Femur (tissue), 1 donor: ENCODE measurements at regions not wholly inside any gene's neighbourhood (a gene's known extent, or its start where the extent isn't known, plus 50 kb on each side); places are given as distances from the start of the nearest gene placed in this dataset.

Source experiments
- DNase-seq: peaks from one replicate; pipeline ENCODE4 v3.0.0-alpha.2; 2017

DNA sequence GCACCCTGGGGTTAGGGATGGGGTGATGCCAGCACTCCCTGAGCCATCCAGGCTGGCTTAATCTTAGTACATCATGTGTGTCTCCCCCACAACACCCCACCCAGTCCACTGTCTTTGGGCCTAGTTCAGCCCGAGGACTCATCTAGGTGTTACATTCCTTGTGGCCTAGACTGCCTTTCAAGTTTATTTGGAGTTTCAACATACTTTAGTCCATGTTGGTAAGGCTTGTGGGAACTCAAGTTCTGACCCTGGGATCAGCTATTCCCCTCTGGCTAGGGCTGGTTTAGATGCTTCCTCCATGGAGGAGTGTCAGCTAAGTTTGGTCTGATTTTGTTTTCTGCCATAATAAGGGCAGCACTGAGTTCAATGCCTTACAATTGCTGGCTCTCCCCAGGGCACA is 302.4 kb downstream of the SMARCA2 start:
- no peak for DNase-seq

DNA sequence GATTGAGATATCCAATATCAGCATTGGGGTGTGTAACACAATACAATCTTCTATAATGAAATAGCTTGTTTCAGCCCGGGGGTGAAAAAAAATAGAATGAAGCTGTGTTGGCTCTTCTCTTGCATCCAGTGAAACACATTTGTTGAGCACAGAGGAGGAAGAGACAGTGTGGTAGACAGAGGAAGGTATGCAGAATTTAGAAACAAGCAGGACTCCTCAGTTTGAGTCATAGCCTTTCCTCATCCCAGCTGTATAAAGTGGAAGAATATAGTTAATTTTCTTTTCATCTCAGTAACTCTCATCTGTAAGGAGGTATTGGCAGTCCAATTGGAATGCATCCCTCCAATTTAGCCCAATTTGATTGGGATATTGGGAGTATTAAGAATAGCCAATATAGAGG is 302.2 kb upstream of the VLDLR start:
- no peak for DNase-seq

DNA sequence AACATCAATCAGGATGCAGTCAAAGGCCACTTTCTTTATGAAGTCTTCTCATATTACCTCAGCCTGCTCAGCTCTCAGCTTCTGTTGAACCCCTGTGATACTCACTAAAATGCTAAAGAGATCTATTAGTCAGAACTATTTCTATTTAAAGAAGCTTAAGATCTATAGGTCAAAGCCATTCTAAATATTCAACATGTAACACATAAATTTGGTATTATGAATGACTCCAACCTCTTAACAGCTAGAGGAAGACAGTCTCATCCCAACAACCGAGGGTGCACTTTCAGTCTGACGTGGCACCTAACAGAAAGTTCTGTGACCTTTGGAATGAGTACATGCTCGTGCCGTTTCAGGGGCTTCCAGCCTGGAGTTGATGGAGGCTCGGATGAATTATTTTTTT is 301.5 kb upstream of the VLDLR start:
- DNase-seq: no peak

DNA sequence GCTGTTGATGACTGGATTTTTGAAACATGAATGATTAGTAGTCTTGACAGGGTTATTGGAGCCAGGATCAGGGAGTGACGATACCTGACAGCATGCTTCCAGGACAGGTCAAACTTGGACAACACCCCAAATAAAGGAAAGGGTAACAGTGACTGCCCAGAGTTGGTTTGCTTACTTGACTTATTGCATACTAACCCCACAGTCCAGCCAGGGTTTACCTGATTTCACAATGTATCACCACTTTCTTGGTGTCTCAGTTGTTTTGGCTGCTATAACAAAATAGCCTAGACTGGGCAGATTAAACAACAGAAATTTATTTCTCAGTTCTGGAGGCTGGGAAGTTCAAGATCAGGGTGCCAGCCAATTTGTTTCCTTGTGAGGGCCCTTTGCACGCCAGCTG is 301.0 kb upstream of the VLDLR start:
- DNase-seq: no peak

DNA sequence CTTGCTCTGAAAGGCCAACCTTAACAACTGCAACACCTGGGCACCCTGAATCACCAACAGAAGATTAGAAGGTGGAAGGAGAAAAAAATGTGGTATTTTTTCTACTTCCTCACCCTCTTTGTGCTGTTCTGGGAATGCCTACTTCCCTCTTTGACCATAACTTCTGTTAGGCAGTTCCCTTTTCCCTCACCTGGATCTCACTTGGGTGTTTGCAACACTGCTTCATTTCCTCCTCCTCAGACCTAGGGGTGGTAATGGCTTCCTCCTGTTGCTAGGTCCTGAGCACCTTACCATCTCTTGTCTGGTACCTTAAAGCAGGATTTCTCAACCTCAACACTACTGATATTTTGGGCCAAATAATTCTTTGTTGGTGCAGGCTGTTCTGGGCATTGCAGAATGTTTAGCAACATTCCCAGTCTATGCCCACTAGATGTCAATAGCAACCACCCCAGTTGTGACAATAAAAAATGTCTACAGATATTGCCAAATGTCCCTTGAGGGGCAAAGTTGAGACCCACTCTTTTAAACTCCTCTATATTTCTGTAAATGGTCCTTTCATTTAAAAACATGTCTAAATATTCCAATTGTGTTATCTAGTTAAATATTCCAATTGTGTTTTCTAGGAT is 300.0 kb upstream of the VLDLR start:
- DNase-seq: no peak

DNA sequence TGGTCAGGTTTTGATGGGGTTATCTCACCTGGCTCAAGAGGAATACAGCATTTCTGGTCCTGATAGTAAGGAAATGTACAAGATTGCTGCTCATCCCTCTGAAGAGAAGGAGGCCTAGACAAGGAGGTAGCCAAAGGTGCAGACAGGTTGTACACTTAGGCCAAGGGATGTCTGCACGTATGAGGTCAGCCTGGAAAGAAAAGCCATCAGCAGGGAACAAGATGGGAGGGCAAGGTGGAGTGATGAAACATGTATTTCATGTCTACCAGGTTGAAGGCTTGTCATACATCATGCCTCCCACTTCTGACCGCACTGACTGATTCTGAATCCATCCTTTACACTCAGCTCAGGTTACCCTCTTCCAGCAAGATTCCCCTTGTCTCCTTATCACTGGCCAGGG is 296.8 kb upstream of the VLDLR start:
- DNase-seq: no peak

DNA sequence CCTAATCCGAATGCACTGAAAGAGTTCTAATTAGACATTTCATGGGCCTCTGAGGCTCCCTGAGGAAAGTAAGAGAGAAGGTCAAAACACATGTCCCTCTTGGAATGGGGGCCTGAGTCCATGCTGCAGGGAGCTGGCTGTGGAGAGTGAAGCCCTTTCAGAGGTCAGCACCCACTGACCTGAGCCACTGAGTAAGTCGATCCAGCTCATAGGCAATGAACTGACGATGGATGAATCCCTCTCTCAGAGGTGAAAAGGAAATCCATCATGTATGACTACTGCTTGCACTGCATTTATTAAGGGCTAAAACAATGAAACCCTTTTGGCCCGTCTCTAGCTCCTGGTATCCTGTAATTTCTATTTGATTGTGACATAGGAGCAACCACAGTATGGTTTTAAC is 288.9 kb upstream of the VLDLR start:
- no peak for DNase-seq

DNA sequence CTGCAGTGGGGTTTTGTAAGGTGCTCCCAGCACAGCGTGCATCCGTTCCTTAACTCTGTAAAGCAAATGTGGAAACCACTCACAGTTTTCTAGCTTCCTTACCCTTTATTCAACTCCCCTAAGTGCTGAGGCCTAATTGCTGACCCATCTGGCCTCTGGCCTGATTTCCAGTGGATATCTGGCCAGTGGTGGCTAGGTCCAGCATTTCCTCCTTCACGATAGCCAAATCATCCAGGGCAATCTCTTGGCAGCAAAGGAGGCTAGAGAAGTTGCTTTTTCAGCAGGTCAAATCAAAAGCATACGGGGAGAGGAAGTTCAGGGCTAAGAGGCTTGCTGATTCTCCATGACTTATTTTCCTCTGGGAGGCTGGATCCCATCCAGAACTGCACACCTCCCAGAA is 286.3 kb upstream of the VLDLR start:
- no peak for DNase-seq

DNA sequence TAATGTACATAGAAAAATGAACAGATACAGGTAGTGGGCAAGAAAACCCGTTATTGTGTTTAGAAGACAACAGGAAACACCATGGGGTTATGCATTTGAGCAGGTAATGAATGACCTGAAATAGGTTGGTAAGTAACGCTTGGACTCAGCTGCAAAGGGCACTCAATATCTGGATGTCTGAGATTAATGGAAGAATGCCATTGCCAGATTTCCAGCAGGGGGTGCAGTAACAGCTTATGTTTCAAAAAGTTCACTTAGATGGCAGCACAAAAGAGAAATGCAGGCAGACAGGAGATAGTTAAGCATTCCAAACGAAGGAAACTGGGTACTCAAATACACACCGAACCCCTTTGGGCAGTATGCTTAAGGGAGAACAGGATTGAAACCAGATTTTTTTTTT is 285.5 kb upstream of the VLDLR start:
- no peak for DNase-seq

DNA sequence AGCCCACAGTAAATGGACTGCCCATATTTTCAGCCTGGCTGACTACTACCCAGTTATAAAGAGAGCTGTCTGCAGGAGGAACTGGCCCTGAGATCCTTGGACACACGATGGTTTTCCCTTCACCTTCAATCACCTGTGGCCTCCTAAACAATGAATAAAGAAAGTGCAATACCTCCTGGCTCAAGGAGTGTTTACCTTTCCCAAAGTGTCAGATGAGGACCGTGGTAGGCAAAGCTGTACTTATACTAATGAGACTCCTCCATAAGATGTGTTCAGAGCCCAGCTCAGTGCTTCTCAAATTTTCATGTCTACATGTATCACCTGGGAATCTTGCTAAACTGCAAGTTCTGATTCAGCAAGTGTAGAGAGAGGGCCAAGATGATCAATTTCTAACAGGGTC is 284.5 kb upstream of the VLDLR start:
- no peak for DNase-seq

DNA sequence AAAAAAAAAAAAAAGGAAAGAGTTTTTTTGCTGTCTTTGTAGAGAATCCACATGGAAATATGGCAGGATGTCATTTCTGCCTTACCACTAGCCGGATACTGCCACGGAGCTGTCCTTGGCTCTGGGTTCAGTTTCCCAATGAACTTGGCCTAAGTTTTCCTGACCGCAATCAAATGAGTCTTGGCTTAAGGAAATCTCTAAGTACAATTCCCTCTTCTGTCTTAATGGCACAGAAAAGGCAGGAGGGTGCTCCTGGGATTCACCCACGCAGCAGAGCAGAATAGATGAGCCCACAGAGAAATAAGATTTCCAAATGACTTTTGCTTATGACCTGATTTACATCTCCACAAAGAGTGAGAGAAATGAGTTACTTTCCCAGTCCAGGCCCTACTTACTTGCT is 284.0 kb upstream of the VLDLR start:
- DNase-seq: peak; percentile 46

DNA sequence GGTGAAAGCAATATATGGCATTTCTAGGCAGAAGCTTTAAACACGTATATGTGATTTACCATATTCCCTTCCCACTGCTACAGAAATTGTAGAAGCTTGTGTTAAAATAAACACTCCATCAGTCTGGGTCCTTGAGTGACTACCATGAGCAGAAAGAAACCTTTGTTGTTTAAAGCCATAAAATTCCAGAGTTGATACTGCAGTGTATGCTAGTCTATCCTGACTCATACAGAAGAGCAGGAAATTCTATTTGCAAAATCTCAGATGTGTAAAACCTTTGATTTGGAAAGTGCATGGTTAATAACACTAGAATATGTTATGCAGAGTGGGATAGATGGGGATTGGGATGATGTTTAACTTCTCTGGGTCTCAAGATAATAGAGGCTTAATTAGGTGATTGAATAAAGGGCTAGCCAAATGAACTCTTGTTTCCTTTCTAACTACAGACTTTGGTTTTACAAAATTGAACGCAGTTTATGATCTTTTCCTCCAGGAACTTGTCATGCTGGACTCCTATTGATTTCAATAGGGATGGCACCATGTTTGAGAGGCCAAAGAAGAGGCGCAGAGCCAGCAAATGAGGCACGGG is 282.7 kb upstream of the VLDLR start:
- DNase-seq: no peak

DNA sequence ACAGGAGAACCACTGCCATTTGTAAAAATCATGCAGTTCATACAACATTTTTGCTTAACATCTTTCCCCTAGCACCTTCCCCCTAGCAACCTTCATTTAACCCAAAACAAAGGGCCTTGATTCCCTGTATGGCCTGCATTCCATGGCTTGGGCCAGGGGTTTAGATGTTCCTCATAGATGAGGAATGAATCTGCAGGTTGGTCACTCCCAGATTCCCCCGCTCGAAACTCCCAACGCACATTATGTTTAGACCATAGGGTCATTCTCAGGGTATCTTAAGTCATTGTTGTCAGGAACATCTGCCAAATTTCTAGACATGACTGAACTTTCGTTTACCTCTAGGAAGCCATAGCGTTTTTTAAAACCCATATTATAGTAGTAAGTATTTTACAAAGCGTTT is 282.2 kb upstream of the VLDLR start:
- DNase-seq: no peak

DNA sequence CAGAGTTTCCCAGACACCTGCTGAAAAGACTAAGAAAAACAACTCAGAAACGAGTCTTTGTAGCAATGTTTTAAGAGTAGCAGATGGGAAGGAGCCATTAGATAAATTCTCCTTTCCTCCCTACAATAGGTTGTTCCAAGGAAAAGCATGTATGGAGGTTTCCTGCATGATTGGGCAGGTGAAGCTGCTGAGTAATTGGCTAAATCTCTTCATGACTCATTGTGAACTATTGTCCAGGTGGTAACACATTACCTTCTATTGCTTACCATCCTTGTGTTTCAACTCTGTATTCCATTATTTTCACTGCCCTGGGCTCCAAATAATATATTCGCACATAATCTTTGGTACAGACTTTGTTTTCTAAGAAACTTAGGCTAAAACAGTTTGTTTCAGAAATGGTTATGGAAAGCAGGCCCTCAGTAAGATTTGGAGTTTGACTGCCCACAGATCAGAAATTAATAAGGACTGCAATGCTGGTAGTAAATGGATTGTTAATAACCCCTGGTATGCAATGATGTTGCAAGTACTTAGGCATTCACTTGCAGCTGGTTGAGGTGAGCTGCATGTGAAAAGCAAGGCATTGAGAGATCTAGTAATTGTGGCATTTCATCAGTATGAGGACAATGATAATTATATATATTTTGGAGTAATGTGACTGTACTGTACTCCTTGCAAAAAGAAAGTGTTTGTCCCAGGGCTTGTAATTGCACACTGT is 281.4 kb upstream of the VLDLR start:
- DNase-seq: no peak

DNA sequence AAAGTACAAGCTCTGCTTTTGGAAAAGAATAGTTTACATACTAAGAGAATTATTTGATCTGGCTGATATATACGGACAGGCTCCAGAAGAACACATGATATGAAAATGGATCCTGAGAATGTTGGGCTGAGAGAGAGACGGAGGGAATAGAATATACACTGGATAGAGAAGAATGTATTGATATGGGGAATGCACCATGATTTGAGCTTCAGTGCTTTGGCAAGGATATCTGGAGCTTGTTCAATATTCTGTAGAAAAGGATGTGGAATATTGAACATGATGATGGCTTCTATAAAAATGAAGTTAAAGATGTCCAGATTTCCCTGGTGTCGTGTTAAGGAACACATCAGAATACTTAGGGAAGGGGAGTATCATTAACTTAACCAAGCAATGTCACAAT is 280.5 kb upstream of the VLDLR start:
- DNase-seq: no peak

DNA sequence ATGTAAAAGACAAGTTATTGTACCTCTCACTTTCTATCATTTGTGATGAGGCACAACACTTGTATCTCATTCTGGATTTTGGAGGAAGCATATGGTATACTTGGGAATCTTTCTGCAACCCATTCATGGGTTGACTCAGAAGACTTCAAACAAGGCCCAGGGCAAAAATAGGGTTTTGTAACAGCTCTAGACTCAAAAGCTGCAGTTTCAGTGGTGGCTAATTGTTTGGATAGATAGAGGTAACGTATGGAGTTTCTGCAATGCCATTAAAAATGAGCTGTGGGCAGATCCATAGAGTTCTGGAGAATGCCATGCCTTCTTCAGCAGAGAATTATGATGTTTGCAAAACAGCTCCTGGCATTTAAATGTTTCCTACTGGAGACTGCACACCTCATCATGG is 279.6 kb upstream of the VLDLR start:
- no peak for DNase-seq

DNA sequence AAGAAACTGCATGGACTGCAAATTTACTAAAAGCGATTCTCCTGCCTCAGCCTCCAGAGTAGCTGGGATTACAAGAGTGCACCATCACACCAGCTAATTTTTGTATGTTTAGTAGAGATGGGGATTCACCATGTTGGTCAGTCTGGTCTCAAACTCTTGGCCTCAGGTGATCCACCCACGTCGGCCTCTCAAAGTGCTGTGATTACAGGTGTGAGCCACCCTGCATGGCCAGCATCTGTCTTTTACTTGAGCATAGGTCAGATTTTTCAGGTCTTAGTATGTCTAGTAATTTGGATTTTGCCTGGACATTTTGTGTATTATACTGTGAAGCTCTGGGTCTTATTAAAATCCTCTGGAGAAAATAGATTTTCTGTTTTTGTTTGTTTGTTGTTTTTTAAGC is 277.8 kb upstream of the VLDLR start:
- DNase-seq: no peak

DNA sequence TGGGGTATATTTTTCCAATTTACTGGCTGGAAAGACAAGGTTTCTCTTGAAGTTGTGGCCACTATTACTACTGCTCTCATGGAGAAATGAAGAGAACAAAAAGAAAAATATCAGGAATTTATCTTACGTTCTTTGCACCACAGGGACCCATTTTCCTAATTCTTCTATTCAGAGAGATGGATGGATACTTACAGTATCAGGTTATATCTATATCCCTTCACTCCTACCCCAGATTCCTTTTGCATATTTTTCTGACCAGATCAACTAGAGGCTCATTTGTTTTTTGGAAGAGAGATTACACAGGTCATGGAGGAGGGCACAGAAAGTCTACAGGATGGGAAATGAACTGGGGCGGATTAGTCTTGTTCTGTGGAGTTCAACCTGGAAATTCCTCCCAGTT is 277.2 kb upstream of the VLDLR start:
- no peak for DNase-seq

DNA sequence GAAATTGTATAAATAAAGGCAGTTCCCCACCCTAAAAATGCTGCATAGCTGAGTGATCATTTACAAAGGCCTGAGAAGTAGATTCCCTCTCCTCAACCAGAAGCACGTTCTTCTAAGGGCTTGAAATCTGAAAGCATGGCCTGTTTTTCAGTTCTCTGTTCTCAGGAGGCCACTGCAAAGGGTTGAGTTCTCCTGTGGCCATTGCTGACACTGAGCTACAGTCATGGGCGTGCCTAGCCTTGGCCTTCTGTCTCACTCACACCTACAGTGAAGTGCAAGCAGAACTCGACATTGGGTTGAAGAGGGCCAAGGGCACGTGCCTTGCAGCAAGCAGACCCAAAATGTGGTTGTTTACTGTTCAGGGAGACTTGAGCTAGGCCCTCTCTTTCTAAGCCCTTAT is 276.6 kb upstream of the VLDLR start:
- no peak for DNase-seq

DNA sequence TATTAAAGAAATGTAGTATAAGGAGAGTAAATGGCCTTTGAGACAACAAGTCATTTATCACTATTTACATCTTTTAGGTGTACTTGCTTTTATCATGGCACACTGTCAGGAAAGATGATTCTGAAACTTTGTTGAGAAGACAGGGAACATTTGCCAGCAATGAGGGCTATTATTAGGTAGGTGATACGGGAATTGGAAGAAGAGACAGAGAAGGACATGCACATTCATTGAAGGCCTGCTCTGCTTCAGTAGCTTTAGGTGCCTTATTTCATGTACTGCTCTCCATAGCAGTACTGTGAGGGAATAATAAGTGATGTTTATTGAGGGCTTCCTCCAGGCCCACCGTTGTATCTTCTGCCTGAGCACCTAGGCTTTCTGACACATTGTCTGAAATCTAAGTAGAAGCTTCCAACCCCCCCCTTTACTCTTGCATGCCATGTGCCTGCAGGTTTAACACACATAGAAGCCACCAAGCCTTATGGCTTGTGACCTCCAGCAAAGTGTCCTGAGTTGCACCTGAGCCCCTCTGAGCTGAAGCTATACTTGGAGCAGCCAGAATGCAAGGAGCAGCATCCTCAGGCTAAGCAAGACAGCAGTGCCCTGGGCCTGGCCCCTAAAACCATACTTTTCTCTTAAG is 275.2 kb upstream of the VLDLR start:
- DNase-seq: no peak

DNA sequence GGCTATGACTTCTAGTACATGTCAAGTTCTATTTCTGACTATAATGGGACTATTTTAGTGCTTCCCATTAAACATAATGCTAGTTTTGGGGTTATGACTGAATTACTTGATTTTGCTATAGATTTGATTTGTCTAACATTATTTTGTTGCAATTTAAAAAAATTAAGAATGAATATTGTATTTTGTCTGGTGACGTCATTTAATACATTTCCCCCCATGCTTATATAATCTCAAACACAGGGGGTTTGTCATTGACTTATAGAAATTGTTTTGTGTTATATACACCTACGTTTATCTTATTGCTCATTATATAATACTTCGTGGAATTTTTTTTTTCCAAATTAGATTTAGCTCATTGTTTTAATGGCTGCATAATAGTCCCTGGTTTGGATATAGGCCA is 270.3 kb upstream of the VLDLR start:
- DNase-seq: no peak

DNA sequence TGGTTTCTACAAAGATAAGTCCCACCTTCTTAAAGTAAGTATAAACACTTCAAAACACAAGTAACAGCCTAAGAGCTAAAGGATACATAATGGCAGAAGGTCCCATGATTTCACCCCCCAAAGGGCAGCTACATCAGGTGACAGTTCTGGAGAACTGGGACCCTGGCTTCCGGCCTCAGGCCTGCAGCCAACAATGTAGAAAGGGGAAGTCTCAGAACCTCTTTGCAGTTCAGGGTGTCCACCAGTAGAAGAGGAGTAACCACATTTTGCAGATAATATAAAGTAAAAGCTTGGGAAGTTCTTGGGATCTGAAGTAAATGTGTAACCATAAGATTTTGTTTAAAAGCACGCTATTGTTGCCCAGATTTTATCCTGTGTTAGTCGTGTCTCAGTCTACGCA is 267.4 kb upstream of the VLDLR start:
- no peak for DNase-seq

DNA sequence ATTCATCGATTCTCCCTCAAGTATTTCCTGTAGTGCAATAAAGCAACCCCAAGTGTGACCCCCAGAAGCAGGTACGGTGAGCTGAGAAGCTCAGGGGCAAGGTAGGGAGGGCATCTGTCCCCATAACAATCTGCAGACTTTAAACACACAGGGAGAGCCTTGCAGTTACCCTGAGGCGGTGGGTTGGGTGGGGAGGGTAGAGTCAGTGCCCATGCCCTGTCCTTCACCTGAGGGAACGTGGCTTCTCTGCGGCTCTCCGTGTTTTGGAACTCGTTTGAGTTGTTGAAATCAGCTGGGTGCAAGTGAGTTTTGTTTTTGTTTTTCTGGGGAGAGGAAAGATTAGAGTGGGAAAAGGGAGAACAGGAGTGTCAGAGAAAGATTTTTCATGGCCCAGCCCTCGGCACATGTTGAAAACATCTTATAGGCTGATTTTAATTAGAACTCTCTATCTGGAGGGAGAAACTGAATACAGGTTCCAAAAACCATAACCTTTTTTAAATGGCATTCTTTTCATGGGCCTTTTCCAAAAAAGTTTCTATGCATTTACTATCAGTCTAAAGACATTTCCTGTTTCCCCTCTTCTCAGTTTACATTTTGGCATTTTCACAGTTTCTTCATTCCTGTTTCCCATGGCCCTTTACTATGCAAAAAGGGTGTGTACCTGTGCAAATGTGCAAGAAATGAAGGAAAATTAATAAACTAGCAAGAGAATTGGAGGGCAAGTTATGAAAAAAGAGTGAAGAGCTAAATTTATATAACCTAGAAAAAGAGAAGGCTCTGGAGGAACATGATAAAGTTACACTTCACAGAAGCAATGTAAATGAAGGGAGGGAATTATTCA is 266.5 kb upstream of the VLDLR start:
- DNase-seq: no peak

DNA sequence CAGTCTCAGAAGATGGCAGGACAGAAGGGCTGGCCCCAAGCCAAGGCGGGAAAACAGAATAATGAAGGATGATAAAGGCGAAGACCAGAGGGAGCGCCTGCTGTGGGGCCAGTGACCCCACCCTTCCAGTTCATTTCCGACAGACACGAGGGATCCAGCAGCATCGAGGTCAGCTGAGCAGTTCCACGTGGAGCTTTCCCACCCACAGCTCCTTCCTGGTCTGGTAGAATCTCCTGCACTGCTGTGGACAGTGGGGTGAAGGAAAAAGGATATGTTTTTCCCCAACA is 265.9 kb upstream of the VLDLR start:
- no peak for DNase-seq
